Natural killer cell (primary cell): ENCODE measurements at regions not wholly inside any gene's neighbourhood (a gene's known extent, or its start where the extent isn't known, plus 50 kb on each side); places are given as distances from the start of the nearest gene placed in this dataset.

Experiments
- ATAC-seq, 3 donors: fragments of 150-1000 bp in 2 of 3; fragments of 200-7000 bp in 1 of 3; cut with Tn5 transposase; 1 replicate in 1 of 3; 2 replicates in 2 of 3; pipeline ENCODE4 v1.10.0; 2021; ENCODE audit warnings: mild to moderate bottlenecking in 2 of 3, moderate library complexity in 2 of 3
- DNase-seq, 2 donors: peaks; one replicate each; pipeline versions ENCODE4 v3.0.0 to v3.0.0-alpha.2; 2013 to 2021; ENCODE audit warnings: mixed read lengths in 1 of 2
- H3K27ac ChIP-seq: one replicate; pipeline ENCODE4 v1.5.1; 2013; ENCODE audit warnings: mild to moderate bottlenecking, low read length
- H3K27me3 ChIP-seq: one replicate; pipeline ENCODE4 v1.6.1; 2013; ENCODE audit warnings: low read length; ENCODE audit not compliant: control insufficient read depth, insufficient read depth
- H3K36me3 ChIP-seq: one replicate; pipeline ENCODE4 v1.6.1; 2013; ENCODE audit warnings: low read length; ENCODE audit not compliant: control insufficient read depth, insufficient read depth
- H3K4me1 ChIP-seq: one replicate; pipeline ENCODE4 v1.6.1; 2013; ENCODE audit warnings: low read length; ENCODE audit not compliant: control insufficient read depth, insufficient read depth
- H3K4me3 ChIP-seq: one replicate; pipeline ENCODE4 v1.5.1; 2013; ENCODE audit warnings: low read length
- H3K9me3 ChIP-seq: one replicate; pipeline ENCODE4 v1.6.1; 2013; ENCODE audit warnings: low read length; ENCODE audit not compliant: control insufficient read depth, insufficient read depth
- H3K27ac Mint-ChIP-seq, 2 donors: one replicate each; pipeline ENCODE4 v1.8.0; 2022; ENCODE audit warnings: mild to moderate bottlenecking in 2 of 2, mixed read lengths in 2 of 2, moderate library complexity in 1 of 2
- H3K27me3 Mint-ChIP-seq, 2 donors: one replicate each; pipeline ENCODE4 v1.8.0; 2022; ENCODE audit warnings: low read depth in 2 of 2, mixed read lengths in 2 of 2
- H3K36me3 Mint-ChIP-seq: one replicate; pipeline ENCODE4 v1.8.0; 2022; ENCODE audit warnings: mixed read lengths
- H3K4me1 Mint-ChIP-seq, 2 donors: one replicate each; pipeline ENCODE4 v1.8.0; 2022; ENCODE audit warnings: mixed read lengths in 2 of 2
- H3K4me3 Mint-ChIP-seq: one replicate; pipeline ENCODE4 v1.8.0; 2022; ENCODE audit warnings: mild to moderate bottlenecking, moderate library complexity, mixed read lengths
- H3K9me3 Mint-ChIP-seq, 2 donors: one replicate each; pipeline ENCODE4 v1.8.0; 2022; ENCODE audit warnings: mixed read lengths in 2 of 2
- CTCF ChIP-seq: fragments of 200-600 bp; IDR thresholded peaks from one replicate; pipeline ENCODE4 v1.8.0; 2022; ENCODE audit warnings: antibody characterized with exemption
- WGBS: methylation state at CpG from one replicate; pipeline ENCODE4 v1.1.7; 2013; ENCODE audit warnings: missing lambda C conversion rate; ENCODE audit not compliant: insufficient coverage; 5-methylcytosine and 5-hydroxymethylcytosine counted together
- intact Hi-C: fragments of 100-400 bp; cut with micrococcal nuclease; formaldehyde crosslinking; loops from one replicate; pipeline ENCODE4 v1.14.2; 2022

GRCh38 chr20:48115502-48115901 is 330.2 kb upstream of the SULF2 start:
- Mint-ChIP-seq H3K4me1 (no peaks in the 10 kb centered on the region), H3K9me3 (no peaks in the 10 kb centered on the region), H3K27me3 (peaks cover 8 to 19% of the 10 kb centered on the region in 2 donors), H3K4me3 (no peak overlapping the region), H3K36me3 (no peaks in the 10 kb centered on the region), H3K27ac (no peak overlapping the region)
- Histone ChIP-seq H3K9me3 (no peaks in the 10 kb centered on the region), H3K27me3 (no peaks in the 10 kb centered on the region), H3K4me3 (no peak overlapping the region), H3K27ac (no peak overlapping the region), H3K4me1 (no peaks in the 10 kb centered on the region), H3K36me3 (no peaks in the 10 kb centered on the region)
- intact Hi-C loops = no loop called here
- 95% methylated on average over 4 of the region's 4 CpGs for WGBS
- TF ChIP-seq CTCF = no peak
- ATAC-seq = no peak
- no peak for DNase-seq

- WGBS = 89% methylated on average over 9 of the region's 9 CpGs
- no peak for DNase-seq
- no peaks in the 10 kb centered on the region for H3K4me1 Mint-ChIP-seq
- intact Hi-C loops = no loop called here
- no peak overlapping the region for H3K27ac ChIP-seq
- no peaks in the 10 kb centered on the region for H3K9me3 Mint-ChIP-seq
- H3K36me3 Mint-ChIP-seq = no peaks in the 10 kb centered on the region
- H3K4me3 ChIP-seq = no peak overlapping the region
- H3K9me3 ChIP-seq = no peaks in the 10 kb centered on the region
- no peaks in the 10 kb centered on the region for H3K36me3 ChIP-seq
- no peak overlapping the region for H3K4me3 Mint-ChIP-seq
- peaks cover 13 to 18% of the 10 kb centered on the region in 2 donors for H3K27me3 Mint-ChIP-seq
- H3K27me3 ChIP-seq = no peaks in the 10 kb centered on the region
- no peak overlapping the region for H3K27ac Mint-ChIP-seq
- no peak for TF ChIP-seq CTCF
- no peak for ATAC-seq
- H3K4me1 ChIP-seq = no peaks in the 10 kb centered on the region
Measured at GRCh38 chr20:48107560-48107959, 322.3 kb upstream of the SULF2 start.

GRCh38 chr20:48106428-48106827 is 321.1 kb upstream of the SULF2 start:
- Mint-ChIP-seq H3K4me3 (no peak overlapping the region), H3K4me1 (no peaks in the 10 kb centered on the region), H3K36me3 (no peaks in the 10 kb centered on the region), H3K9me3 (no peaks in the 10 kb centered on the region), H3K27ac (no peak overlapping the region), H3K27me3 (peaks cover 13 to 16% of the 10 kb centered on the region in 2 donors)
- H3K4me3 ChIP-seq = no peak overlapping the region
- ATAC-seq (no peak), DNase-seq (no peak)
- no peaks in the 10 kb centered on the region for H3K27me3 ChIP-seq
- H3K9me3 ChIP-seq = no peaks in the 10 kb centered on the region
- no peaks in the 10 kb centered on the region for H3K36me3 ChIP-seq
- H3K27ac ChIP-seq = no peak overlapping the region
- 82% methylated on average over 3 of the region's 3 CpGs for WGBS
- intact Hi-C loops = no loop called here
- TF ChIP-seq CTCF = no peak
- H3K4me1 ChIP-seq = no peaks in the 10 kb centered on the region

- no peaks in the 10 kb centered on the region for H3K4me1 Mint-ChIP-seq
Measured at GRCh38 chr20:48105526-48105925, 320.2 kb upstream of the SULF2 start.

More at GRCh38 chr20:48105526-48105925, 320.2 kb upstream of the SULF2 start:
- no peak overlapping the region for H3K4me3 Mint-ChIP-seq
- TF ChIP-seq CTCF = no peak
- no peak overlapping the region for H3K27ac ChIP-seq
- no peaks in the 10 kb centered on the region for H3K4me1 ChIP-seq
- ATAC-seq = no peak
- H3K9me3 ChIP-seq = no peaks in the 10 kb centered on the region
- no peaks in the 10 kb centered on the region for H3K9me3 Mint-ChIP-seq
- H3K36me3 ChIP-seq = no peaks in the 10 kb centered on the region
- peaks cover 8 to 14% of the 10 kb centered on the region in 2 donors for H3K27me3 Mint-ChIP-seq
- no peaks in the 10 kb centered on the region for H3K27me3 ChIP-seq
- H3K27ac Mint-ChIP-seq = no peak overlapping the region
- WGBS = 90% methylated on average over 10 of the region's 11 CpGs
- no peaks in the 10 kb centered on the region for H3K36me3 Mint-ChIP-seq
- intact Hi-C loops = no loop called here
- no peak overlapping the region for H3K4me3 ChIP-seq
- DNase-seq = no peak
